ENCODE measurements at regions not wholly inside any gene's neighbourhood (a gene's known extent, or its start where the extent isn't known, plus 50 kb on each side); places are given as distances from the start of the nearest gene placed in this dataset.

GRCh38 chr12:115396567-115396966 is 712.6 kb upstream of the TBX3 start:
- DNase-seq (no peak), ATAC-seq (ENCODE audit: low FRiP score) (no peak)
- no peaks in the 10 kb centered on the region for H3K4me1 ChIP-seq (ENCODE audit: control insufficient read depth in 1 of 2, insufficient read depth in 2 of 2, low read length in 2 of 2)
- no peak overlapping the region for H3K27ac ChIP-seq (ENCODE audit: low read depth in 1 of 2, low read length in 2 of 2)
- H3K27me3 ChIP-seq (ENCODE audit: control insufficient read depth in 1 of 2, insufficient read depth in 2 of 2, low read length in 1 of 2), result no peaks in the 10 kb centered on the region
- H3K9me3 ChIP-seq (ENCODE audit: control insufficient read depth, low read length), result peaks cover 4% of the 10 kb centered on the region
- no peaks in the 10 kb centered on the region for H3K36me3 ChIP-seq (ENCODE audit: control insufficient read depth in 1 of 2, insufficient read depth in 2 of 2, low read length in 1 of 2)
- no peak overlapping the region for H3K4me3 ChIP-seq (ENCODE audit: low read length in 2 of 2)
- intact Hi-C loops (cut with DNase I), result no loop called here

GRCh38 chr12:115394496-115395220 is 710.7 kb upstream of the TBX3 start:
- no peak for ATAC-seq (ENCODE audit: low FRiP score)
- Histone ChIP-seq H3K4me1 (ENCODE audit: control insufficient read depth in 1 of 2, insufficient read depth in 2 of 2, low read length in 2 of 2) (no peaks in the 10 kb centered on the region), H3K27ac (ENCODE audit: low read depth in 1 of 2, low read length in 2 of 2) (no peak overlapping the region), H3K27me3 (ENCODE audit: control insufficient read depth in 1 of 2, insufficient read depth in 2 of 2, low read length in 1 of 2) (no peaks in the 10 kb centered on the region), H3K4me3 (ENCODE audit: low read length in 2 of 2) (no peak overlapping the region), H3K9me3 (ENCODE audit: control insufficient read depth, low read length) (peaks cover 7% of the 10 kb centered on the region), H3K36me3 (ENCODE audit: control insufficient read depth in 1 of 2, insufficient read depth in 2 of 2, low read length in 1 of 2) (no peaks in the 10 kb centered on the region)
- no peak for DNase-seq
- intact Hi-C loops (cut with DNase I), result no loop called here
- WGBS, 2 donors, result 9% methylated on average over 5 of the region's 5 CpGs

GRCh38 chr12:115388139-115388538 is 704.2 kb upstream of the TBX3 start:
- no peaks in the 10 kb centered on the region for H3K36me3 ChIP-seq (ENCODE audit: control insufficient read depth in 1 of 2, insufficient read depth in 2 of 2, low read length in 1 of 2)
- no peaks in the 10 kb centered on the region for H3K4me1 ChIP-seq (ENCODE audit: control insufficient read depth in 1 of 2, insufficient read depth in 2 of 2, low read length in 2 of 2)
- no peak for ATAC-seq (ENCODE audit: low FRiP score)
- no peak overlapping the region for H3K27ac ChIP-seq (ENCODE audit: low read depth in 1 of 2, low read length in 2 of 2)
- H3K9me3 ChIP-seq (ENCODE audit: control insufficient read depth, low read length), result peaks cover 3% of the 10 kb centered on the region
- no peak overlapping the region for H3K4me3 ChIP-seq (ENCODE audit: low read length in 2 of 2)
- WGBS, 2 donors, result 65 to 71% methylated on average over 6 of the region's 6 CpGs
- intact Hi-C loops (cut with DNase I), result no loop called here
- H3K27me3 ChIP-seq (ENCODE audit: control insufficient read depth in 1 of 2, insufficient read depth in 2 of 2, low read length in 1 of 2), result no peaks in the 10 kb centered on the region
- DNase-seq, result no peak

- H3K36me3 ChIP-seq (ENCODE audit: control insufficient read depth in 1 of 2, insufficient read depth in 2 of 2, low read length in 1 of 2), result no peaks in the 10 kb centered on the region
- 81 to 95% methylated on average over 5 of the region's 5 CpGs for WGBS, 2 donors
- intact Hi-C loops (cut with DNase I), result no loop called here
- H3K9me3 ChIP-seq (ENCODE audit: control insufficient read depth, low read length), result peaks cover 3% of the 10 kb centered on the region
- ATAC-seq (ENCODE audit: low FRiP score) (no peak), DNase-seq (no peak)
- H3K27me3 ChIP-seq (ENCODE audit: control insufficient read depth in 1 of 2, insufficient read depth in 2 of 2, low read length in 1 of 2), result no peaks in the 10 kb centered on the region
- no peaks in the 10 kb centered on the region for H3K4me1 ChIP-seq (ENCODE audit: control insufficient read depth in 1 of 2, insufficient read depth in 2 of 2, low read length in 2 of 2)
- no peak overlapping the region for H3K4me3 ChIP-seq (ENCODE audit: low read length in 2 of 2)
- H3K27ac ChIP-seq (ENCODE audit: low read depth in 1 of 2, low read length in 2 of 2), result no peak overlapping the region
These were observed 703.5 kb upstream of the TBX3 start for GRCh38 chr12:115387467-115387901.

GRCh38 chr12:115386946-115387345 is 703.0 kb upstream of the TBX3 start:
- WGBS, 2 donors, result 93 to 94% methylated on average over 6 of the region's 6 CpGs
- no peaks in the 10 kb centered on the region for H3K36me3 ChIP-seq (ENCODE audit: control insufficient read depth in 1 of 2, insufficient read depth in 2 of 2, low read length in 1 of 2)
- DNase-seq, result no peak
- H3K9me3 ChIP-seq (ENCODE audit: control insufficient read depth, low read length), result peaks cover 3% of the 10 kb centered on the region
- intact Hi-C loops (cut with DNase I), result no loop called here
- no peak overlapping the region for H3K4me3 ChIP-seq (ENCODE audit: low read length in 2 of 2)
- H3K27me3 ChIP-seq (ENCODE audit: control insufficient read depth in 1 of 2, insufficient read depth in 2 of 2, low read length in 1 of 2), result no peaks in the 10 kb centered on the region
- no peak overlapping the region for H3K27ac ChIP-seq (ENCODE audit: low read depth in 1 of 2, low read length in 2 of 2)
- no peaks in the 10 kb centered on the region for H3K4me1 ChIP-seq (ENCODE audit: control insufficient read depth in 1 of 2, insufficient read depth in 2 of 2, low read length in 2 of 2)
- ATAC-seq (ENCODE audit: low FRiP score), result no peak

- intact Hi-C loops (cut with DNase I), result no loop called here
- 92 to 93% methylated on average over 4 of the region's 4 CpGs for WGBS, 2 donors
- Histone ChIP-seq H3K36me3 (ENCODE audit: control insufficient read depth in 1 of 2, insufficient read depth in 2 of 2, low read length in 1 of 2) (no peaks in the 10 kb centered on the region), H3K4me3 (ENCODE audit: low read length in 2 of 2) (no peak overlapping the region), H3K4me1 (ENCODE audit: control insufficient read depth in 1 of 2, insufficient read depth in 2 of 2, low read length in 2 of 2) (no peaks in the 10 kb centered on the region), H3K27me3 (ENCODE audit: control insufficient read depth in 1 of 2, insufficient read depth in 2 of 2, low read length in 1 of 2) (no peaks in the 10 kb centered on the region), H3K9me3 (ENCODE audit: control insufficient read depth, low read length) (no peaks in the 10 kb centered on the region), H3K27ac (ENCODE audit: low read depth in 1 of 2, low read length in 2 of 2) (no peak overlapping the region)
- ATAC-seq (ENCODE audit: low FRiP score) (no peak), DNase-seq (no peak)
These were observed 701.2 kb upstream of the TBX3 start for GRCh38 chr12:115385141-115385540.

GRCh38 chr12:115384391-115384790 is 700.4 kb upstream of the TBX3 start:
- Histone ChIP-seq H3K27me3 (ENCODE audit: control insufficient read depth in 1 of 2, insufficient read depth in 2 of 2, low read length in 1 of 2) (no peaks in the 10 kb centered on the region), H3K4me1 (ENCODE audit: control insufficient read depth in 1 of 2, insufficient read depth in 2 of 2, low read length in 2 of 2) (no peaks in the 10 kb centered on the region), H3K9me3 (ENCODE audit: control insufficient read depth, low read length) (no peaks in the 10 kb centered on the region), H3K4me3 (ENCODE audit: low read length in 2 of 2) (no peak overlapping the region), H3K27ac (ENCODE audit: low read depth in 1 of 2, low read length in 2 of 2) (no peak overlapping the region), H3K36me3 (ENCODE audit: control insufficient read depth in 1 of 2, insufficient read depth in 2 of 2, low read length in 1 of 2) (no peaks in the 10 kb centered on the region)
- intact Hi-C loops (cut with DNase I), result no loop called here
- DNase-seq (no peak), ATAC-seq (ENCODE audit: low FRiP score) (no peak)
- 95 to 96% methylated on average over 5 of the region's 5 CpGs for WGBS, 2 donors

- intact Hi-C loops (cut with DNase I), result no loop called here
- no peak overlapping the region for H3K27ac ChIP-seq (ENCODE audit: low read depth in 1 of 2, low read length in 2 of 2)
- ATAC-seq (ENCODE audit: low FRiP score), result no peak
- no peaks in the 10 kb centered on the region for H3K9me3 ChIP-seq (ENCODE audit: control insufficient read depth, low read length)
- WGBS, 2 donors, result 23% methylated on average over 7 of the region's 7 CpGs
- no peaks in the 10 kb centered on the region for H3K27me3 ChIP-seq (ENCODE audit: control insufficient read depth in 1 of 2, insufficient read depth in 2 of 2, low read length in 1 of 2)
- no peak overlapping the region for H3K4me3 ChIP-seq (ENCODE audit: low read length in 2 of 2)
- H3K36me3 ChIP-seq (ENCODE audit: control insufficient read depth in 1 of 2, insufficient read depth in 2 of 2, low read length in 1 of 2), result no peaks in the 10 kb centered on the region
- DNase-seq, result no peak
- H3K4me1 ChIP-seq (ENCODE audit: control insufficient read depth in 1 of 2, insufficient read depth in 2 of 2, low read length in 2 of 2), result no peaks in the 10 kb centered on the region
These were observed 699.7 kb upstream of the TBX3 start for GRCh38 chr12:115383668-115384067.

- Histone ChIP-seq H3K4me3 (ENCODE audit: low read length in 2 of 2) (no peak overlapping the region), H3K36me3 (ENCODE audit: control insufficient read depth in 1 of 2, insufficient read depth in 2 of 2, low read length in 1 of 2) (no peaks in the 10 kb centered on the region), H3K4me1 (ENCODE audit: control insufficient read depth in 1 of 2, insufficient read depth in 2 of 2, low read length in 2 of 2) (no peaks in the 10 kb centered on the region), H3K27me3 (ENCODE audit: control insufficient read depth in 1 of 2, insufficient read depth in 2 of 2, low read length in 1 of 2) (no peaks in the 10 kb centered on the region), H3K27ac (ENCODE audit: low read depth in 1 of 2, low read length in 2 of 2) (no peak overlapping the region), H3K9me3 (ENCODE audit: control insufficient read depth, low read length) (no peaks in the 10 kb centered on the region)
- intact Hi-C loops (cut with DNase I), result no loop called here
- WGBS, 2 donors, result 77 to 86% methylated on average over 5 of the region's 5 CpGs
- DNase-seq, result no peak
- ATAC-seq (ENCODE audit: low FRiP score), result no peak
These were observed 698.7 kb upstream of the TBX3 start for GRCh38 chr12:115382681-115383080.

All from aorta (tissue), 5 donors.